HG03342 (cell line): ENCODE measurements at regions not wholly inside any gene's neighbourhood (a gene's known extent, or its start where the extent isn't known, plus 50 kb on each side); places are given as distances from the start of the nearest gene placed in this dataset.

Source experiments
- ATAC-seq: cut with Tn5 transposase; IDR thresholded peaks from one replicate; pipeline ENCODE4 v1.9.1; 2021; ENCODE audit warnings: mild to moderate bottlenecking, moderate library complexity; ENCODE audit not compliant: unreplicated experiment

DNA sequence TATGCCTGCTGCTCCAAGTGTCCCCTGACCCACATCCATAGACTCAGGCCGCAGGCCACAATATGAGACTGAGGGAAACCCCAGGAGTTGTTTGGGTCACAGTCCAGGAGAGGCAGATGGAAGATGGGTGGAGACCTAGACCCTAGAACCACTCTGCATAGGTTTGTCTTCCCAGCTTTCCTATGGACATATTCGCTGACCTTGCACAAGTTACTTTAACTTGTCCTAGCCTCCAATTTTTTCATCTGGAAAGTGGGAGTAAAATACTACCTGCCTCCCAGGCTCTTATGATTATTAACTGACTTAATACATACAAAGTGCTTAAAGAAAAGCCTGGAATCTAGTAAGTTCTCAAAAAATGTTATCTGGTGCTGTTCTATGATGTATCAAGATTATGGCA lies 157.1 kb upstream of the IFNG-AS1 start:
- ATAC-seq, result no peak

DNA sequence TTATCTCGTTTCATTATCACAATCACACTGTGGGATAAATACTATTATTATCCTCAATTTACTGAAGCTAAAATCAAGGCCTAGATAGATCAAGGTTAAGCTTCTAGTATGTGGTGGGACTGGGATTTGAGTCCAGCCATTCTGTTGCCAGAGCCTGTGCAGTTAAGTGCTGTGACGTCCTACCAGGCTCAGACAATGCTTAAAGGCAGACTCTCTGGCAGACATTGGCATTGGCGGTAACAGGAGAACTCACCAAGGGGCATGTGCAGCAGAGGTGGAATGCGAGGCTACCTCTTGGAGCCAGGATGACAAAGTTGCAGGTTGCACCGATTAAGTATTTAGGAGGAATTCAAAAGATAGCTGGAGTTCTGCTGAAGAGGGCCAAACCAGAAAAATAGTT lies 155.6 kb upstream of the IFNG-AS1 start:
- no peak for ATAC-seq

DNA sequence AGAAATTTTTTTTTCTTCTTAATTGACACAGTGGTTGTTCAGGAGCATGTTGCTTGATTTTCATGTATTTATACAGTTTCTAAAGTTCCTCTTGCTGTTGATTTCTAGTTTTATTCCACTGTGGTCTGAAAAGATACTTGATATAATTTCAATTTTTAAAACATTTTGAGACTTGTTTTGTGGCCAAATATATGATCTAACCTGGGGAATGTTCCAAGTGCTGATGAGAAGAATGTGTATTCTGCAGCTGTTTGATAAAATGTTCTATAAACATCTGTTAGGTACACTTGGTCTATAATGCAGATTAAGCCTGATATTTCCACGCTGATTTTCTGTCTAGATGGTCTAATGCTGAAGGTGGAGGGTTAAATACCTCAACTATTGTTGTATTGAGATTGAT lies 151.4 kb upstream of the IFNG-AS1 start:
- ATAC-seq, result no peak

DNA sequence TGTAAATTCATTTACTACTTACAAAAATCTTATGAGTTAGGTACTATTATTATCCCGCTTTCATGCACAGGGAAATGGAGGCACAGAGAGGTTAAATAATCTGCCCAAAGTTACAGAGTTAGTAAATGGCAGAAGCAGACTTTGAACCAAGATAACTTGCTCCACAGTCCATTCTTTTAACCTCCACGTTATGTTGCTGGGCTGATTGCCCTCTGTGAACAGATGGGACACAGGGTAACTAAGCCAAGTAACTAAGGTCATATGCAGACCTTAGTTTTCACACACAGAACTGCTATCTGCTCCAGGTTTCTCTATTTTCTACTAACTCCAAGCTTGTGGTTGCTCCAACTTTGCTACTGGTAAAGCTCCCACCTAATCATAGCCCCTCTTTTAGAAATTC lies 147.1 kb upstream of the IFNG-AS1 start:
- ATAC-seq, result no peak

DNA sequence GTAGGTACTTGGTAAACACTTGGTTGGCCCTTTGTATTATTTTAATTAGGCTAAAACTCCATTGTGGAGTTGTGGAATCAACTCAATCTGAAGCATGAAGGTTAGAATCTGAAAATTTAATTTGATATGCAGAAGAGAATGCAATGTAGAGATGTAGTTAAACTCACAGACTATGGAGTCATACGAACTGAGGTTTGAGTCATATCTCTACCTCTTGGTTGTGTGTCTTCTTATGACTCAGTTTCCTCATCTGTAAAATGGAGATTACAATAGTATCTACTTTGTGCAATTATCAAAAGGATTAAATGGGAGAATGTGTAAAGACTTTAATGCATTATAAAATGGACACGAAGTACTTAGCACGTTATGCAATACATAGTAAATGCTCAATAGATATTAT lies 146.0 kb upstream of the IFNG-AS1 start:
- ATAC-seq, result no peak

DNA sequence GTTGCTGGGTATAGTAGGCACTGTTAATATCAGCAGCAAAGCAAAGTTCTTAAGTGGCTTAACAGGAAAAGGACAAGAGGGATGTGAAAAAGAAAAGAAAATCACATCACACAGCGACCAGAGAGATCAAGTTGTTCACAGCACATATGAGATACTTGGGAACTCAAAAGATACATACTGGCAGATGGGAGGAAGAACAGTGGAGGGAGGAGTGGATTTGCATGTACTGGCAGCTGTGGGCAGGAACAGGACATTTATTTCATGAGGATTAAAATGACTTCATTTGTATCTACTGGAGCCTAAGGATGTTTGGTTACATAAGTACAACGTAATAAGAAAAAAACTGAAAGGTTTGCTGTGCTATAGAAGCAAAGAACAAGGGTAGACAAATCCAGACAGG lies 136.5 kb upstream of the IFNG-AS1 start:
- ATAC-seq, result no peak

DNA sequence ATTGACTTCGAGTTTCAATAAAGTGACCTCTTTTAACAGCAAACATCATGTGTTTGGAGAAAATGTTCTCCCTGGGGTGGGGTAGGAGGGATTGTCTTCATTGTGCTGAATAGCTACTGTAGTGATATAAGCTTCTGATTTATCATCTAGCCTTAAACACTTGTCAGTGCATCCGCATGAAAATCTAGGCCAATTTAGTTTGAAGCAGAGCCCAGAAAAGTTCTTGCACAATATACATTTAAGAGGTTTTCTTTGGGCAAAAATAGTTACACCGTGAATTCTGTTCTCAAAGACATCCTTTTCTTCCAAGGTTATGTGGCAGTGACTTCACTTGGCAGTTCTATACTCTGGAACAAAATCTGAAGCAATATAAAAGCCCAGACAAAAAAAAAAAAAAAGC lies 136.0 kb upstream of the IFNG-AS1 start:
- no peak for ATAC-seq

DNA sequence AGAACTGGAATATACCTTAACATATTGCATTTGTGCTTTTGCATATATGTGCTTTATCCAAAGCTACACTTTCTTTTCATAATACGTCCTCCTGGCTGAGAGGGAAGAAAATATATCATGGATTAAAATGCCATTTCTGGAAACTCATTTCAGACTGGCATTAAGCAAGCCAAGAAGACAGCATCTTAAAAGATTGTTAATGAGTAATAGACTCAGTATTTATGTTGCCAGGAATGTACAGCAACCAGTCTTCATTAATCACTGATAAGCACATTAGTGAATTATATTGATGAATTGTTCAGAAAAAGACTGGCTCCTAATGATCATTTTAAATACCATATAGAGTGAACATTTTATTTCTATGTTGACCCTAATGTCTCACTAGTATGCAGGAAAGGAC lies 134.9 kb upstream of the IFNG-AS1 start:
- no peak for ATAC-seq

DNA sequence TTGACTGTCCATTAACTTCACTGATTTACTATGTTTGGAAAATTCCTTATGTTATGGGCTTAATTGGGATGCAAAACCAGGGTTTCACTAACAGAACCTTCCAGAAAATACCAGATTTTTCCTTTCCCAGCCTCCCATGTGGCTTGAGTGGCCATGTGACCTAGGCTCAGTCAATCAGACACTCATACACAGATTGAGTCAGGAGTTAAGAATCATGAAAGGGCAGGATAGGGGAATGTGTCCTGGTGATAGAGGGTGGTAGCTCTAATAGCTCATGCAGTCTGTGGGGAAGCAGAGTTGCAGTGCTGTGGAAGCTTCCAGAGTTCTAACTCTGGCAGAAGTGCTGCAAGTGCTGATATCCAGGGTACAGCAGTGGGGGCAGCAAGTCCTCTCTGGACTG lies 134.1 kb upstream of the IFNG-AS1 start:
- ATAC-seq, result no peak

DNA sequence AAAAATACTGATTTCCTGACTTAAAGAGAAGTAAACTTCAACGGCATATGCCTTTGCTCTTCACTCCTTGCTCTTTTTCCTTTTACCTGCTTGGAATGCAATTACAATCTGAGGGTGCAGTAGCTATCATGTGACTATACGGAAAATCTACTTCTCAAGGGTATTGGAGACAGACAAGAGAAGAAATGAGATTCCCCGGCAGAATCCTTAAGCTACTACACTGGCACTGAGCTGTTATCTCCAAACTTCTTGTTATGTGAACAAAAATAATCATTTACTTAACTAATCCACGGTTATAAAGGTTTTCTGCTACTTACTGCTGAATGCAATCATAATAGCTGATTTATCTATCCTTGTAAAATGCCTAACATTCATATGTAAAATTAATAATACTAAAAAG lies 118.0 kb upstream of the IFNG-AS1 start:
- no peak for ATAC-seq

DNA sequence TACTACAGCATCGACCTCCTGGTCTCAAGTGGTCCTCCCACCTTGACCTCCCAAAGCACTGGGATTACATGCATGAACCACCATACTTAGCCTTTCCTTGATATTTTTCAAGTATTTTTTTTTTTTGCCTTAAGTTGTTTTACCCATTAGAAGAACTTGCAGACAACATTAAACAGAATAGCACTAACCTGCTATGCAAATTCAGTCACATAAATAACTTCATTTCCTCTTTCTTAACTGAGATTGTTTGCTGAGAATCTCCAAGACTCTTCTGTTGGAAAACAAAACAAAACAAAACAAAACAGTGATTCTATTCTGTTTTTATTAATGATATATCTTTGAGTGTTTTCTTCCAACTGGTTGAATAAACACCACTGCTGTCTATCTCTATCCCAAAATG lies 115.9 kb upstream of the IFNG-AS1 start:
- no peak for ATAC-seq

DNA sequence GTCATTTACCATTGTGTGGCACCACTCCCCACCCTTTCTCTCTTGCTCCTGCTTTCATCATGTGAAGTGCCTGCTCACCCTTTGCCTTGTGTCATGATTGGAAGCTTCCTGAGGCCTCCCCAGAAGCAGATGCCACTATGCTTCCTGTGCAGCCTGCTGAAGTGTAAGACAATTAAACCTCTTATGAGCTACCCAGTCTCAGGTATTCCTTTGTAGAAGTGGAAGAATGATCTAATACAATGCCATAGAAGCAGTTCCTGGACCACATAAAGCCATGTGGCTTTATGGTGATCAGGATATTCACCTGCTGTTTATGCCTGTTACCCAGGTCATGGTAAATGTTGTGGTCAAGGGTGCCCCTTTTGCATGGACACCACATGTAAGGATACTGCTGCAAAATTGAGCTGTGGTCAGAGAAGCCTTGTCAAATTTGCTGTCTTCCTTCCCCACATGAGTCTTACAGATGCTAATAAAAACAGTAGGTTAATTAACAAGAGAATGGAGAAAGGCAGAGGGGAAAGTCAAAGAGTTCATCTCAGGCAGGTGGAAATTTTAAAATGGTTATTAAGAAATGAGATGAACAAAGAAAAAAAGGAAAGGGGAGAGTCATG lies 112.8 kb upstream of the IFNG-AS1 start:
- no peak for ATAC-seq

DNA sequence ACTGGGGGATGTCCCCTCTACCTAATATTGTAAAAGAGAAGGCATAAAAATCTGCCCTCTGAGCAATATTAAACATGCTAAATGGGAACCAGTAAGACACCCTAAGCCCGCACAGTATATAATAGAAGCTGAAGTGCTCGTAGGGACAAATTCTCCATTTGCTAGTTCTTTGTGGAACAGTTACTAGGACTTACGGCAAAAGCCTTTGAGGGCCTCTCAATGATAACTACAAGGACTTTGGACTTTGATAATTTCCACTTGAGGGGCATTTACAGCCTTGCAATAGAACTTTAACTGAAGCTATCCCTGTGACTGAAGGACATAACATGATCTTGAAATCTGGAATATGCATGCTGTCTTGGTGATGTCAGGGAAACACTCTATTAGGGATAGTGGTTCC lies 111.5 kb upstream of the IFNG-AS1 start:
- ATAC-seq, result no peak

DNA sequence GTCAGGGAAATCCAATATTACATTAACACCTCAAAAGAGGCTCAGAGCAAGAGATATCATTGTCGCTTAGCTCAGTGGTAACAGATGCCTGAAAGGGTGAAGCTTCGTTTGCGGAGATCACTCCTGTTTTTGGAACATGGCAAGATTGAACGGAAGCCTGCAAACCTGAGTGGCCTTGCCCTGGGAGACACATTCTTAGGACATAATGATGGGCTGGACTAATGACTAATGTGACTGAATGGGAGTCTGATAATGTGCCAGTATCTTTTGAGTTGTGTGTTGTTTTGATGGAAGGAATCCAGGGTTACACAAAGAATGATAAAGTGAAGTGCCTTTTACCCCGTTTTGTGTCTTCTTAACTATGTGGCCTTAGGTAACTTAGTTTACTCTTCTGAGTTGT lies 109.3 kb upstream of the IFNG-AS1 start:
- ATAC-seq, result no peak

DNA sequence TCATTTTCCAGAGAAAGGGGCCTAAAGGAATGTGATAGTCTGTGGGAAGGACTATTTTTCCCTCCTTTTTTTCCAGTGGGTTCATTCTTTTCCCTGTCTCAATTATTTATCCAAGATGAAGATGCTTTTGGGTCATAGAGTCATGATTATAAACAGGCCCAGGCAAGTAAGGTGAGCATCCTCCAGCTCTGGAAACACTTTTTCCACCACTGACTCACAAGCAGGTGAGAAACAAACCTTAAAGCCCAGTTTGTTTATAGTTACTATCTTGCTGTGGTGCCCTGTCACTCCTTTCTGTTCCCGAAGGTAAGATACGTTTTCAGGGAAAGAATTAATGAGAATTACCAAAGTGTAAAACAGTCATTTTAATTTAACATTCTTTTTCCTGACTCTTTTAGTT lies 107.7 kb upstream of the IFNG-AS1 start:
- no peak for ATAC-seq

DNA sequence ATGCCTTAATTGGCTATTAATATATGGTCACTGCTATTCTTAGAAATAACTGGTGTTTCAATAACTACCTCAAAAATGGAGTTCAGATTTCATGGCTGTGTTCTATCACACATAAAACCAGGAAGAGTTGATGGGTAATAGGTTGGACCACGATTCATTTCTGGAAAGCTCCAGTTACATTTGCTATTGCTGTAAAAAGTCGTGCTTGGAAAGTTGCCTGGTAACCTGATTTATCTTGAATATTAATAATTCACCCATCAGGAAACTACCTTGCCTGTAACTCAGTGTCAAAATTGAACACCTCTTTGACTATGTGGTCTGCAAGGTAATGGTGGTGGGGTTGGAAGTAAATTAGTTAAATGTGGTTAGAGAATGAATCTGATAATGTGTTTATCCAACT lies 104.7 kb upstream of the IFNG-AS1 start:
- no peak for ATAC-seq

DNA sequence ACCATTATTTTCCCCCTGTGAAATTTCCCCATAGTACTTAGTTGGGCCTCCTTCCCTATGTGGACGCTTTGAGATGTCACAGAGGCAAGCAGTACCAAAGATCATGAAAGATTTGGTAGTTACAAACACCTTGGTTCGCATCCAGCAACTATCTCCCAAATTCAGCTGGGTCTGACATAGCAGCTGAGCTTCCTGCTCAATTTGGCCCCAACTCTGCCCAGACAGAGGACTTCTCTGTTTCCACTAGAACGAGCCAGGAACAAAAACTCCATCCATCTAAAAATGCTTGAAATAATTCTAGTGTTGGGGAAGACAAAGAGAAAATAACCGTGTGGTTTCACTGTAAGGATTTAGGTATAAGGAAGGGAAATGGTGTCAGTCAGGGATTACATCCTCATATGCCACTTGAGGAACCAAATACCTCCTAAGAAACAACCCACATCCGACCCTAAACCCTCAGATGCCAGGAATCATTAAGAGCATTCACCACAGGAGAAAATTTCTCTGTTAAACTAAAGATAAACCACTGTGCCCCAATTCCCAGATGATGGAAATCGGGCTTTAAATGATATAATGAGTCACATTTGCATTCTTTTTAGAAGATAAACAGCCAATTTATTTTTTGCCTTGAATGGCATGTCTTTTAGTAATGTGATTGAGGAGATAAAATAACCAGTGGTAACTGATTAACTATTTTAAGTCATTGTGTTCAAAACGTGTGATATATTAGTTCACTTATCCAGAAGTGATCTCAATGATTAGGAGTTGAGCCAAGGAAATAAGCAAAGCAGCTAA lies 103.7 kb upstream of the IFNG-AS1 start:
- no peak for ATAC-seq

DNA sequence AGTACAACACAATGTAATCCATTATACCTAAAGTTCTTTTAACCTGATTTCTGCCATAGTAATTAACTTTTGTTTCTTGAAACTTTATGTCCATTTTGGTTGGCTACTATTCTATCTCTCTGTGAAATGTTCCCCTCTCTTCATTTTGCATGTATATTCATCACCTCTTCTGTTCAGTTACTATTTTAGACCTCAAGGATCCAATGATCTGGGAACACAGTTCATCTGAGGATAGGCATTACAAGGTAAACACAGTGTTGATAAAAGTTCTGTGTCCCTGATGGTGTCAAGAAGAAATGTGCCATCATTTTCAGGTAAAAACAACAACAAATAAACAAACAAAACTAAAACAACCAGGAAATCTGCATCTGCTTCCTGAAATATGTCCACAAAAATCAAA lies 102.2 kb upstream of the IFNG-AS1 start:
- ATAC-seq, result no peak

DNA sequence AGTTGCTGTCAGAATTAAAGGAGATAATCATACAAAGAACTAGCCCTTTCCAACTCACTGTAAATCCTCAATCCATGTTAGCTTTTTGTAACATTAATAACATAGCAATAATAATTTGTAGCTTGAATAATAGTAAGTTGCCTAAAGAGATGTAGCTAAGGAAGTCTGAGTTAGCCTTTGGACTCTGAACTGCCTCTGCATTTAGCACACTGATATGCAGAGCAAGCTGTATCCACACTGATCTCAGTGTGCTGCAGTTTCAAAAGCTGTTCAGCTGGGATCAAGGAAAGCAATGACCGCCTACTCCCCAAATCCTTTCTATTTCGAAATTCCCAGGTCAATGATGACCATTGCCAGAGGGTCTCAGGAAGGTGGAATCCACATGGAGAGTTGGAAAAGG lies 99.3 kb upstream of the IFNG-AS1 start:
- ATAC-seq, result no peak

DNA sequence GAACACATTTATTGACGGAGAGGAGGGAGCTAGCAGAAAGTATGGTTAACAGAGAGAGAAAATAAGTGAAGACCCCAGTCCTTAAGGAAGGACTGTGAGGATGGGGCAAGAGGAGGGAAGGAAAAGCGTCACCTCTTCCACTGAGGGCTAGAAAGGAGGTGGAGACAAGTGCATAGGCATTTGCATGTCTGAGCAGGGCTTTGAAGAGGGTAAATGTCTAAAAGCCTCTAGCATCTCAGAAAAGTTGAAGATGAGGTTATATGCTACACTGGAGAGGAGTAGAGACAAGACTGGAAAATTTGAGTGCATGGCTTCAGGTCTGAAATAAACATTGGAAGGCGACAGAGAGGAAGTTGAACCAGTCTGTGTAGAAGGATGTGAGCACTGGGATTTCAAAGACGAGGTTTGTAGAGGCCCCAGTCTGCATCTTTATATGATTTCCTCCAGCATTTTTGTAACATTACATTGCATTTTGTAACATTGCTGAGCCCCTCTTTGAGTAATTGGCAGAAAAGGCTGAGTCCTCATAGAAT lies 98.5 kb upstream of the IFNG-AS1 start:
- no peak for ATAC-seq

DNA sequence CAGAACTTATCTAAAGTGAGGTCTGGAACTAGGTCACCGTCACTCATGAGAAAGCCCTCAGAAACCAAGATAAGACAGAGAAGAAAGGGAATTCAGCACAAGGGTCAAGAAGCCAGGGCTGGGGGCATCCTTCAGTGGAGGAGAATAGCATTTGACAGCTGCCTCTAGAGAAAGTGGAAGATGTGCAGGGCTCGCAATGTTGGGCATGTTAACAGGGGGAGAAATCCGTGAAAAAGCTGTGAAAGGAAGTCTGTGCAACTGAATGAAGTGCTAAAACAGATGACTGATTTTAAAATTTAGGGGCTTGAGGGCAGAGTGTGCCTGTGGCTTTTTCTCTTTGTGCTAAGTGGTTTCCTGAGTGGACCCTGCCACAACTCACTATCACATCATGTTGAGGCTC lies 97.7 kb upstream of the IFNG-AS1 start:
- no peak for ATAC-seq

DNA sequence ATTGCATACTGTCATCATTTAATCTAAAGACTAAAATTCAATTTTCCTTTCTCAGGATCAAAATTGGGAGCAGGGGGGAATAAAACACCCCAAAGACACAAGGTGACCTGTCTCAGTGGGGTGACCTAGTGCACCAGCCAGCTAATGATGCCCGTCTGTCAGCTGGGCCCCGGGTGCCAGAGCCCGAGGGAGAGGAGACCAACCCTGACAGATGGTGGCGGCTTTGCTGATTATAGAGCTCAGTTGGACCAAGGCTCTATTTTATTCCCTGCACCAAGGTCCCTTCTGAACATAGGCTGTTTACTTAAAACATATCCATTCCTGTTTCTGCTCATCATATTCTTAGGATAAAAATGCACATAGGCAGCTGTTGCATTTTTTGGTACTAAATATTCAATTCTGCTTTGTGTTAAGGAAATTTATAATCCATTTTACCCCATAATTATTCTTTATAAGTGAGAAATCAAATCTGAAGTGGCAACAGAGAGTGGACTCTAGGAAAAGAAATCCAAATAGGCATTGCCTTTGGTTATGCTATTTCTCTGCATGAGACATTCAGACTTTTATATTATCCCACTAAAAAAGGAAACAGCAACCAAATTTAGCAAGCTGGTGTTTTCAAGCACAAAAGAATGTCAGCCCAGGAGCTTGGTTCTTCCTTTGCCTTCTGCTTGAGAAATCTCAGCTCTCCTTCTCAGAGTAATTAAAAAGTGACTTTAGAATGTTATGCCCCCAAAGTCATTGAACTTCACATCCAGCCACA lies 96.8 kb upstream of the IFNG-AS1 start:
- ATAC-seq, result no peak
